ENCODE measurements at regions not wholly inside any gene's neighbourhood (a gene's known extent, or its start where the extent isn't known, plus 50 kb on each side); places are given as distances from the start of the nearest gene placed in this dataset.

- Histone ChIP-seq H3K36me3 (ENCODE audit: insufficient read depth, low read length) (no peaks in the 10 kb centered on the region), H4K20me1 (ENCODE audit: insufficient read depth, low read length) (no peaks in the 10 kb centered on the region), H3K9me3 (ENCODE audit: low read length) (no peaks in the 10 kb centered on the region), H3K4me2 (ENCODE audit: low read length) (no peak overlapping the region), H3F3A (ENCODE audit: insufficient read depth, low read length) (no peaks in the 10 kb centered on the region), H3K79me2 (ENCODE audit: insufficient read depth, low read length) (no peaks in the 10 kb centered on the region), H3K27me3 (ENCODE audit: insufficient read depth, low read length) (no peaks in the 10 kb centered on the region), H3K9me2 (ENCODE audit: low read depth, low read length) (no peaks in the 10 kb centered on the region), H3K4me1 (ENCODE audit: insufficient read depth, low read length, severe bottlenecking) (no peaks in the 10 kb centered on the region), H3K27ac (ENCODE audit: low read depth, low read length, poor library complexity, severe bottlenecking) (no peak overlapping the region), H3K9ac (ENCODE audit: low read length) (no peak overlapping the region), H3K4me3 (ENCODE audit: low read depth, low read length, poor library complexity, severe bottlenecking) (no peak overlapping the region), H2AFZ (ENCODE audit: low read length) (no peak overlapping the region)
- TF ChIP-seq, protein P1, sequence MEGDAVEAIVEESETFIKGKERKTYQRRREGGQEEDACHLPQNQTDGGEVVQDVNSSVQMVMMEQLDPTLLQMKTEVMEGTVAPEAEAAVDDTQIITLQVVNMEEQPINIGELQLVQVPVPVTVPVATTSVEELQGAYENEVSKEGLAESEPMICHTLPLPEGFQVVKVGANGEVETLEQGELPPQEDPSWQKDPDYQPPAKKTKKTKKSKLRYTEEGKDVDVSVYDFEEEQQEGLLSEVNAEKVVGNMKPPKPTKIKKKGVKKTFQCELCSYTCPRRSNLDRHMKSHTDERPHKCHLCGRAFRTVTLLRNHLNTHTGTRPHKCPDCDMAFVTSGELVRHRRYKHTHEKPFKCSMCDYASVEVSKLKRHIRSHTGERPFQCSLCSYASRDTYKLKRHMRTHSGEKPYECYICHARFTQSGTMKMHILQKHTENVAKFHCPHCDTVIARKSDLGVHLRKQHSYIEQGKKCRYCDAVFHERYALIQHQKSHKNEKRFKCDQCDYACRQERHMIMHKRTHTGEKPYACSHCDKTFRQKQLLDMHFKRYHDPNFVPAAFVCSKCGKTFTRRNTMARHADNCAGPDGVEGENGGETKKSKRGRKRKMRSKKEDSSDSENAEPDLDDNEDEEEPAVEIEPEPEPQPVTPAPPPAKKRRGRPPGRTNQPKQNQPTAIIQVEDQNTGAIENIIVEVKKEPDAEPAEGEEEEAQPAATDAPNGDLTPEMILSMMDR (IDR thresholded peaks at IDR 0.05; ENCODE audit: low read length), result no peak
- TF ChIP-seq EZH2 (IDR thresholded peaks at IDR 0.05; ENCODE audit: borderline replicate concordance, low read length), result no peak
Measured at GRCh38 chr13:37349916-37350315, 244.5 kb upstream of the CSNK1A1L start.

- Histone ChIP-seq H3K4me2 (ENCODE audit: low read length) (no peak overlapping the region), H3F3A (ENCODE audit: insufficient read depth, low read length) (no peaks in the 10 kb centered on the region), H3K27me3 (ENCODE audit: insufficient read depth, low read length) (no peaks in the 10 kb centered on the region), H3K4me1 (ENCODE audit: insufficient read depth, low read length, severe bottlenecking) (no peaks in the 10 kb centered on the region), H2AFZ (ENCODE audit: low read length) (no peak overlapping the region), H3K27ac (ENCODE audit: low read depth, low read length, poor library complexity, severe bottlenecking) (no peak overlapping the region), H4K20me1 (ENCODE audit: insufficient read depth, low read length) (no peaks in the 10 kb centered on the region), H3K36me3 (ENCODE audit: insufficient read depth, low read length) (no peaks in the 10 kb centered on the region), H3K79me2 (ENCODE audit: insufficient read depth, low read length) (no peaks in the 10 kb centered on the region), H3K4me3 (ENCODE audit: low read depth, low read length, poor library complexity, severe bottlenecking) (no peak overlapping the region), H3K9me2 (ENCODE audit: low read depth, low read length) (no peaks in the 10 kb centered on the region), H3K9ac (ENCODE audit: low read length) (no peak overlapping the region), H3K9me3 (ENCODE audit: low read length) (no peaks in the 10 kb centered on the region)
- no peak for TF ChIP-seq EZH2 (IDR thresholded peaks at IDR 0.05; ENCODE audit: borderline replicate concordance, low read length)
- TF ChIP-seq, protein P1 (IDR thresholded peaks at IDR 0.05; ENCODE audit: low read length), result no peak
Measured at GRCh38 chr13:37348916-37349643, 243.6 kb upstream of the CSNK1A1L start.

- Histone ChIP-seq H3F3A (ENCODE audit: insufficient read depth, low read length) (no peaks in the 10 kb centered on the region), H2AFZ (ENCODE audit: low read length) (no peak overlapping the region), H3K27ac (ENCODE audit: low read depth, low read length, poor library complexity, severe bottlenecking) (no peak overlapping the region), H3K9ac (ENCODE audit: low read length) (no peak overlapping the region), H3K4me1 (ENCODE audit: insufficient read depth, low read length, severe bottlenecking) (no peaks in the 10 kb centered on the region), H3K4me3 (ENCODE audit: low read depth, low read length, poor library complexity, severe bottlenecking) (no peak overlapping the region), H3K9me3 (ENCODE audit: low read length) (no peaks in the 10 kb centered on the region), H4K20me1 (ENCODE audit: insufficient read depth, low read length) (no peaks in the 10 kb centered on the region), H3K9me2 (ENCODE audit: low read depth, low read length) (no peaks in the 10 kb centered on the region), H3K4me2 (ENCODE audit: low read length) (no peak overlapping the region), H3K27me3 (ENCODE audit: insufficient read depth, low read length) (no peaks in the 10 kb centered on the region), H3K79me2 (ENCODE audit: insufficient read depth, low read length) (no peaks in the 10 kb centered on the region), H3K36me3 (ENCODE audit: insufficient read depth, low read length) (no peaks in the 10 kb centered on the region)
- TF ChIP-seq, protein P1 (IDR thresholded peaks at IDR 0.05; ENCODE audit: low read length), result no peak
- no peak for TF ChIP-seq EZH2 (IDR thresholded peaks at IDR 0.05; ENCODE audit: borderline replicate concordance, low read length)
Measured at GRCh38 chr13:37345869-37346268, 240.4 kb upstream of the CSNK1A1L start.
